Heart right ventricle (tissue), 16 donors: ENCODE measurements at regions not wholly inside any gene's neighbourhood (a gene's known extent, or its start where the extent isn't known, plus 50 kb on each side); places are given as distances from the start of the nearest gene placed in this dataset.

Experiments
- ATAC-seq, 8 donors: fragments of 200-7000 bp; cut with Tn5 transposase; one replicate each; pipeline ENCODE4 v1.9.1; 2020; ENCODE audit warnings: mild to moderate bottlenecking in 8 of 8, moderate library complexity in 8 of 8, moderate number of reproducible peaks in 1 of 8
- DNase-seq, 2 donors: peaks; one replicate each; pipeline ENCODE4 v3.0.0-alpha.2; 2020
- H3K27ac ChIP-seq, 10 donors: fragments of 200-600 bp; sonication (generic) in 2 of 10; one replicate each; pipeline versions ENCODE4 v1.5.0 to v1.8.0; 2020 to 2022; ENCODE audit warnings: mild to moderate bottlenecking in 3 of 10
- H3K27me3 ChIP-seq, 7 donors: fragments of 200-600 bp; one replicate each; pipeline ENCODE4 v1.8.0; 2021 to 2022; ENCODE audit warnings: mild to moderate bottlenecking in 2 of 7
- H3K36me3 ChIP-seq, 9 donors: fragments of 200-600 bp; sonication (generic) in 1 of 9; one replicate each; pipeline versions ENCODE4 v1.5.0 to v1.8.0; 2020 to 2022; ENCODE audit warnings: mild to moderate bottlenecking in 2 of 9
- H3K4me1 ChIP-seq, 9 donors: fragments of 200-600 bp; sonication (generic) in 1 of 9; one replicate each; pipeline versions ENCODE4 v1.5.0 to v1.8.0; 2020 to 2022; ENCODE audit warnings: mild to moderate bottlenecking in 4 of 9
- H3K4me3 ChIP-seq, 10 donors: fragments of 200-600 bp; sonication (generic) in 2 of 10; one replicate each; pipeline versions ENCODE4 v1.5.0 to v1.8.0; 2020 to 2022; ENCODE audit warnings: mild to moderate bottlenecking in 7 of 10, moderate library complexity in 2 of 10
- H3K9me3 ChIP-seq, 11 donors: fragments of 200-600 bp in 10 of 11; sonication (generic) in 2 of 11; one replicate each; pipeline versions ENCODE4 v1.5.0 to v1.8.0; 2013 to 2022; ENCODE audit warnings: mild to moderate bottlenecking in 2 of 11, control low read depth in 1 of 11, moderate library complexity in 1 of 11
- WGBS, 2 donors: extraction: QIAGEN DNeasy Blood & Tissue Kit; methylation state at CpG; one replicate each; pipeline ENCODE4 v1.1.7; 2013; ENCODE audit warnings: inconsistent platforms in 1 of 2; 5-methylcytosine and 5-hydroxymethylcytosine counted together
- intact Hi-C, 10 donors: fragments of 100-400 bp; cut with DNase I; formaldehyde crosslinking; loops; one replicate each; pipeline versions ENCODE4 v1.11.1 to v1.14.2; 2022
- TF ChIP-seq, protein P1 (sequence below), 9 donors: fragments of 200-600 bp; sonication (generic) in 2 of 9; IDR thresholded peaks; one replicate each; pipeline versions ENCODE4 v1.5.0 to v1.8.0; 2021 to 2022; ENCODE audit warnings: antibody characterized with exemption in 9 of 9, mild to moderate bottlenecking in 5 of 9, moderate library complexity in 1 of 9
- donor health status: Arrhythmogenic right ventricular cardiomyopathy.
- donor health status: ischemic (EF 13 %, LVEDD 7.1; RV severe dilation, severe dysfunction).
- donor health status: healthy with polysubstance abuse.
- donor health status: DM: no; HTN: yes; CAD: no.
- donor health status: DM: no; HTN: no; CAD: no.
- donor health status: ischemic (EF 25% LVEDD 6.9; RV normal size, moderate dysfunction).
- donor health status: ischemic (EF 25% LVEDD 5.7; RV mildly dilated, moderate dysfunction).
- donor health status: healthy.
- donor health status: DM: yes; HTN: yes; CAD: no.
- donor health status: Ischemic cardiomyopathy.
- donor health status: ischemic (EF 35%, LVEDD 5.7; RV mildly dilated, moderate dysfunction).
- donor health status: nonischemic (EF 11% LVEDD 7.7; RV severe dilation, severe dysfunction).
- donor health status: DM: yes; HTN: yes; CAD: no.
- donor health status: PGD.
- donor health status: ischemic (EF 29% LVEDD 5.4; RV normal size, mild dysfunction).
- donor health status: nonischemic (EF 23%, LVEDD 6.1; RV moderate dilation, normal function).

DNA sequence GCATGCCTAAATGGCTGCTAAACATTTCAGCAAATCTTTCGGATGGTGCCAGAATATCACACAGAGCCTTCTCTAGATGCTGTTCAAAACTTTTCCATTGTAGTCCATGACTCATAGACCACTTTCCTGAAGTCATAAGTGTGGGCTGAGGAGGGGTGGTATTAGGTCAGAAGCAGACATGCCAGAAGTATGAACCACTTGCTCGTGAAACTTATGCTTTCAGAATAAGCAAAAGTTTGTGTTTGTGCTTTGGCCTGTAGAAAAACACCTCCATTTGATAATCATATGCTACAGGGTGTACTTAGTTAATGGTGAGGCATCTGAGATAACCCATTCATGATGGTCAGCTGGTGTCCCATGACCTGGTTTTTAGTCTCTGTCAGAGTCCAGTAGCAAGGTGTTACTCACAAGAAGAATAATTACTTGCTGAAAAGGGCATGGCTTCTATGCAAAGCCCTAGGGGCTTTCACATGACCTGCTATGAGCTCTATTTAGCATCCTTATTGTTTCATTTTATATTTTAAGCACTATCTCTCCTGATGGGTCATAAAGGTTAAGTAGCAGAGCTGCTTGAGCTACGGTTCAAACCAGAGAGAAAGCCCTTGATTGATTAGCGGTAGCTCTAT, 183.1 kb upstream of the IVNS1ABP start:
- Histone ChIP-seq H3K36me3 (no peaks in the 10 kb centered on the region), H3K4me1 (peaks cover 0 to 5% (median 0%) of the 10 kb centered on the region in 9 donors), H3K4me3 (no peak overlapping the region), H3K27me3 (no peaks in the 10 kb centered on the region), H3K9me3 (no peaks in the 10 kb centered on the region), H3K27ac (no peak overlapping the region)
- 78% methylated on average over 4 of the region's 4 CpGs for WGBS, 2 donors
- DNase-seq (no peak), ATAC-seq (no peak)
- intact Hi-C loops: loop anchor here in 1 of 10 donors (10.0 kb wide), 1 partner anchor 475 kb away; no protein-coding TSS in a partner anchor
- TF ChIP-seq, protein P1, sequence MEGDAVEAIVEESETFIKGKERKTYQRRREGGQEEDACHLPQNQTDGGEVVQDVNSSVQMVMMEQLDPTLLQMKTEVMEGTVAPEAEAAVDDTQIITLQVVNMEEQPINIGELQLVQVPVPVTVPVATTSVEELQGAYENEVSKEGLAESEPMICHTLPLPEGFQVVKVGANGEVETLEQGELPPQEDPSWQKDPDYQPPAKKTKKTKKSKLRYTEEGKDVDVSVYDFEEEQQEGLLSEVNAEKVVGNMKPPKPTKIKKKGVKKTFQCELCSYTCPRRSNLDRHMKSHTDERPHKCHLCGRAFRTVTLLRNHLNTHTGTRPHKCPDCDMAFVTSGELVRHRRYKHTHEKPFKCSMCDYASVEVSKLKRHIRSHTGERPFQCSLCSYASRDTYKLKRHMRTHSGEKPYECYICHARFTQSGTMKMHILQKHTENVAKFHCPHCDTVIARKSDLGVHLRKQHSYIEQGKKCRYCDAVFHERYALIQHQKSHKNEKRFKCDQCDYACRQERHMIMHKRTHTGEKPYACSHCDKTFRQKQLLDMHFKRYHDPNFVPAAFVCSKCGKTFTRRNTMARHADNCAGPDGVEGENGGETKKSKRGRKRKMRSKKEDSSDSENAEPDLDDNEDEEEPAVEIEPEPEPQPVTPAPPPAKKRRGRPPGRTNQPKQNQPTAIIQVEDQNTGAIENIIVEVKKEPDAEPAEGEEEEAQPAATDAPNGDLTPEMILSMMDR (IDR thresholded peaks at IDR 0.05): no peak

DNA sequence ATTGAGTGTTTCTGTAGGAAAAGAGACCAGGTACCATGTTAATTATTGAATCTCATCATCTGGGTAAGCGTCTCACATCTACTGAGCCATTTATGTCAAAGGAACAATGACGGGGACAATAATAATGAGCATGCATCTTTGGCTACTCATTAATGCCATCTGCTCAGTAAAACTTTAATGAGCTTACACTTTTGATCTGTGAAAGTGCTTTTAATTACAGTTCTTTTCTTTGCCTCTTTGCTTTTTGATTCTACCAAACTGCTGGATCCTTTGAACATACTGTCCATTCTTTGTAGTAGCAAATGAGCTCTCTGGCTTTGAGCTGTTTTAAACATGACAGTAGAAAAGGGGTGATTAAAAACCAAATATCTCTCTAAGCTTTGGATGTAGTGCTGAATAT, 181.2 kb upstream of the IVNS1ABP start:
- ATAC-seq (no peak), DNase-seq (no peak)
- peaks cover 0 to 6% (median 0%) of the 10 kb centered on the region in 9 donors for H3K4me1 ChIP-seq
- 94 to 95% methylated on average over 2 of the region's 2 CpGs for WGBS, 2 donors
- H3K36me3 ChIP-seq: no peaks in the 10 kb centered on the region
- H3K9me3 ChIP-seq: no peaks in the 10 kb centered on the region
- no peaks in the 10 kb centered on the region for H3K27me3 ChIP-seq
- intact Hi-C loops: no loop called here
- H3K4me3 ChIP-seq: no peak overlapping the region
- no peak overlapping the region for H3K27ac ChIP-seq
- TF ChIP-seq, protein P1 (IDR thresholded peaks at IDR 0.05): no peak

DNA sequence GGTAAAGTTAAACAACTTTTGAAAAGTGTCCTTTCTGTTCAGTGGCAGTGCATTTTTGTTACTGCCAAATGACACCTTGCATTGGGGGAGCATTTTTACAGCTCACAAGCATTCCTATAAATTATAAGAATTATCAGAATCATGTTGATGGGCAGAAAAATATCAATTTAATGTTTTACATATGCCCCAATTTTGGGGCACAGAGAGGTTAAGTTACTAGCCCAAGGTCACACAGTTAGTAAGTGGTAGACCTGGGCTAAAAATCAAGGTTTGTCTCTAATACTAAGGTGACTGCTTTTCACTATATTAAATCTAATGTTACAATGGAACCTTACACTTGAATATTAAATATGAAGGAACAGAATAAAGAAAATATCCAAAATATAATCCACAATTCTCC, 180.1 kb upstream of the IVNS1ABP start:
- Histone ChIP-seq H3K9me3 (no peaks in the 10 kb centered on the region), H3K4me1 (peaks cover 0 to 6% (median 0%) of the 10 kb centered on the region in 9 donors), H3K27ac (no peak overlapping the region), H3K4me3 (no peak overlapping the region), H3K27me3 (no peaks in the 10 kb centered on the region), H3K36me3 (no peaks in the 10 kb centered on the region)
- intact Hi-C loops: loop anchor here in 1 of 10 donors (2.0 kb wide), 1 partner anchor 66 kb away; no protein-coding TSS in a partner anchor
- TF ChIP-seq, protein P1 (IDR thresholded peaks at IDR 0.05): no peak
- ATAC-seq (no peak), DNase-seq (no peak)

DNA sequence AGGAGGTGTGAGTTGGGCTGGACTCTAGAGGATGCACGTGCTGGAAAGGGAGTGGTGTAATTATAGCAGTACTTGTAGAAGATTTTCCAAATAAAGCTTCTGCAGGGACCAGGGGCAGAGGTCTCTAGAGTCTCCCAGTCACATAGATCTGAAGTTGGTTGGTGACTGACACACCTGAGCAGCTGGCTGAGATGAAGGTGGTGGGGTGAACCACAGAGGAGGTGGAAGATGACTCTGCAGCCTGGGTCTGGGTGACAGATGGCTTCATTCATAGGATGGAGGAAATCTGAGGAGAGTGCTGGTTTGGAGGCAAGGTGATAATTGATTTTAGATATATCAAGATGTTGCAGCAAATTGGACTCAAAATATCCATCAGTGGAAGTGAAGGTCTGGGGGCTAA, 178.9 kb upstream of the IVNS1ABP start:
- peaks cover 0 to 6% (median 0%) of the 10 kb centered on the region in 9 donors for H3K4me1 ChIP-seq
- intact Hi-C loops: loop anchor here in 1 of 10 donors (2.0 kb wide), 1 partner anchor 67 kb away; no protein-coding TSS in a partner anchor
- no peaks in the 10 kb centered on the region for H3K27me3 ChIP-seq
- H3K36me3 ChIP-seq: no peaks in the 10 kb centered on the region
- TF ChIP-seq, protein P1 (IDR thresholded peaks at IDR 0.05): no peak
- ATAC-seq (no peak), DNase-seq (no peak)
- H3K9me3 ChIP-seq: no peaks in the 10 kb centered on the region
- no peak overlapping the region for H3K27ac ChIP-seq
- WGBS, 2 donors: 38 to 55% methylated on average over 1 of the region's 1 CpG
- H3K4me3 ChIP-seq: no peak overlapping the region
